ENCODE measurements at regions not wholly inside any gene's neighbourhood (a gene's known extent, or its start where the extent isn't known, plus 50 kb on each side); places are given as distances from the start of the nearest gene placed in this dataset.

GRCh38 chrX:97854086-97854485, 970.4 kb downstream of the RPA4 start:
- Histone ChIP-seq H3K36me3 (ENCODE audit: control insufficient read depth, insufficient read depth, low read length) (no peaks in the 10 kb centered on the region), H3K27me3 (ENCODE audit: control insufficient read depth, insufficient read depth, low read length) (no peaks in the 10 kb centered on the region), H3K4me3 (ENCODE audit: low read depth, low read length) (no peak overlapping the region)
- no peak for TF ChIP-seq CTCF (IDR thresholded peaks at IDR 0.05; ENCODE audit: insufficient read depth, low read length, severe bottlenecking)
- DNase-seq (ENCODE audit: low read depth) (no peak), FAIRE-seq (no peak)

- no peaks in the 10 kb centered on the region for H3K27me3 ChIP-seq (ENCODE audit: control insufficient read depth, insufficient read depth, low read length)
- no peak for TF ChIP-seq CTCF (IDR thresholded peaks at IDR 0.05; ENCODE audit: insufficient read depth, low read length, severe bottlenecking)
- FAIRE-seq (no peak), DNase-seq (ENCODE audit: low read depth) (peak; percentile 36)
- H3K4me3 ChIP-seq (ENCODE audit: low read depth, low read length): no peak overlapping the region
- no peaks in the 10 kb centered on the region for H3K36me3 ChIP-seq (ENCODE audit: control insufficient read depth, insufficient read depth, low read length)
Observed at GRCh38 chrX:97858592-97858991, 974.9 kb downstream of the RPA4 start.

GRCh38 chrX:97860226-97860625, 976.5 kb downstream of the RPA4 start:
- FAIRE-seq: no peak
- Histone ChIP-seq H3K4me3 (ENCODE audit: low read depth, low read length) (no peak overlapping the region), H3K27me3 (ENCODE audit: control insufficient read depth, insufficient read depth, low read length) (no peaks in the 10 kb centered on the region), H3K36me3 (ENCODE audit: control insufficient read depth, insufficient read depth, low read length) (no peaks in the 10 kb centered on the region)
- DNase-seq (ENCODE audit: low read depth): peak; percentile 47
- no peak for TF ChIP-seq CTCF (IDR thresholded peaks at IDR 0.05; ENCODE audit: insufficient read depth, low read length, severe bottlenecking)

- Histone ChIP-seq H3K4me3 (ENCODE audit: low read depth, low read length) (no peak overlapping the region), H3K27me3 (ENCODE audit: control insufficient read depth, insufficient read depth, low read length) (no peaks in the 10 kb centered on the region), H3K36me3 (ENCODE audit: control insufficient read depth, insufficient read depth, low read length) (no peaks in the 10 kb centered on the region)
- no peak for FAIRE-seq
- no peak for DNase-seq (ENCODE audit: low read depth)
- no peak for TF ChIP-seq CTCF (IDR thresholded peaks at IDR 0.05; ENCODE audit: insufficient read depth, low read length, severe bottlenecking)
Observed at GRCh38 chrX:97863261-97863660, 979.6 kb downstream of the RPA4 start.

- no peak for FAIRE-seq
- TF ChIP-seq CTCF (IDR thresholded peaks at IDR 0.05; ENCODE audit: insufficient read depth, low read length, severe bottlenecking): no peak
- Histone ChIP-seq H3K27me3 (ENCODE audit: control insufficient read depth, insufficient read depth, low read length) (no peaks in the 10 kb centered on the region), H3K4me3 (ENCODE audit: low read depth, low read length) (no peak overlapping the region), H3K36me3 (ENCODE audit: control insufficient read depth, insufficient read depth, low read length) (no peaks in the 10 kb centered on the region)
- DNase-seq (ENCODE audit: low read depth): no peak
Observed at GRCh38 chrX:97867266-97867665, 983.6 kb downstream of the RPA4 start.

- TF ChIP-seq CTCF (IDR thresholded peaks at IDR 0.05; ENCODE audit: insufficient read depth, low read length, severe bottlenecking): no peak
- DNase-seq (ENCODE audit: low read depth) (no peak), FAIRE-seq (no peak)
Observed at GRCh38 chrX:97876697-97877407, 993.1 kb downstream of the RPA4 start.

More at GRCh38 chrX:97876697-97877407, 993.1 kb downstream of the RPA4 start:
- Histone ChIP-seq H3K36me3 (ENCODE audit: control insufficient read depth, insufficient read depth, low read length) (no peaks in the 10 kb centered on the region), H3K27me3 (ENCODE audit: control insufficient read depth, insufficient read depth, low read length) (no peaks in the 10 kb centered on the region), H3K4me3 (ENCODE audit: low read depth, low read length) (no peak overlapping the region)
